Esophagus (tissue), 2 donors: ENCODE measurements at regions not wholly inside any gene's neighbourhood (a gene's known extent, or its start where the extent isn't known, plus 50 kb on each side); places are given as distances from the start of the nearest gene placed in this dataset.

Experiments used
- H3K27ac ChIP-seq, 2 donors: one replicate each; pipeline ENCODE4 v1.5.1; 2013; ENCODE audit warnings: low read depth in 2 of 2, mild to moderate bottlenecking in 2 of 2, inconsistent platforms in 1 of 2, low read length in 1 of 2, moderate library complexity in 1 of 2
- H3K27me3 ChIP-seq, 2 donors: one replicate each; pipeline ENCODE4 v1.6.1; 2013; ENCODE audit warnings: low read length in 2 of 2, control low read depth in 1 of 2, mild to moderate bottlenecking in 1 of 2; ENCODE audit not compliant: insufficient read depth in 2 of 2, control insufficient read depth in 1 of 2
- H3K36me3 ChIP-seq, 2 donors: one replicate each; pipeline ENCODE4 v1.6.1; 2013; ENCODE audit warnings: low read length in 1 of 2; ENCODE audit not compliant: control insufficient read depth in 2 of 2, insufficient read depth in 2 of 2
- H3K4me1 ChIP-seq, 2 donors: one replicate each; pipeline ENCODE4 v1.6.1; 2013; ENCODE audit warnings: low read length in 1 of 2; ENCODE audit not compliant: control insufficient read depth in 2 of 2, insufficient read depth in 2 of 2
- H3K4me3 ChIP-seq, 2 donors: one replicate each; pipeline ENCODE4 v1.5.1; 2013; ENCODE audit warnings: low read length in 2 of 2, mild to moderate bottlenecking in 2 of 2, low read depth in 1 of 2, moderate library complexity in 1 of 2
- H3K9me3 ChIP-seq, 2 donors: one replicate each; pipeline ENCODE4 v1.6.1; 2013; ENCODE audit warnings: mild to moderate bottlenecking in 2 of 2, low read depth in 1 of 2, low read length in 1 of 2, moderate library complexity in 1 of 2; ENCODE audit not compliant: control insufficient read depth in 2 of 2, insufficient read depth in 1 of 2
- WGBS, 2 donors: extraction: QIAGEN DNeasy Blood & Tissue Kit; methylation state at CpG; one replicate each; pipeline ENCODE4 v1.1.7; 2013; 5-methylcytosine and 5-hydroxymethylcytosine counted together
- donor health status: healthy with polysubstance abuse.
- donor health status: Bipolar disorder and iron deficiency.

DNA sequence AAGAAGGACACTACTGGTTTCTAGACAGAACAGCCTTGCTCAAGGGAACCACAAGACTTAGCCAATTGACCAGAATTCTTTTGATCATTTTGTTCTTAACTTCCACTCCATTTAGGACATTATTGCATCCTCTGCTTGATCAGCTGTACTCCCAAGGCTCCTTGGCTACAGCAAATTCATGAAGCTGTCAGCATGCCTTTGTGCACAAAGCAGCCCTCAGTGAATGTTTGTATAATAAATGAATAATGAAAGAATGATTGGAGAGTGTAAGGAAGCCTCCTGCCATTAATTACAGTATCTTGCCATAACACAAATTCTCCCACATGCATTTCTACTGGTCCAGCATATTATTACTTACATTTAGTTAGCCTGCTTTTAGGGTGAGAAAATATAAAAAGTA is 449.6 kb downstream of the SLCO4C1 start:
- Histone ChIP-seq H3K4me3 (no peak overlapping the region), H3K9me3 (no peaks in the 10 kb centered on the region), H3K4me1 (no peaks in the 10 kb centered on the region), H3K27me3 (no peaks in the 10 kb centered on the region), H3K27ac (no peak overlapping the region), H3K36me3 (no peaks in the 10 kb centered on the region)

DNA sequence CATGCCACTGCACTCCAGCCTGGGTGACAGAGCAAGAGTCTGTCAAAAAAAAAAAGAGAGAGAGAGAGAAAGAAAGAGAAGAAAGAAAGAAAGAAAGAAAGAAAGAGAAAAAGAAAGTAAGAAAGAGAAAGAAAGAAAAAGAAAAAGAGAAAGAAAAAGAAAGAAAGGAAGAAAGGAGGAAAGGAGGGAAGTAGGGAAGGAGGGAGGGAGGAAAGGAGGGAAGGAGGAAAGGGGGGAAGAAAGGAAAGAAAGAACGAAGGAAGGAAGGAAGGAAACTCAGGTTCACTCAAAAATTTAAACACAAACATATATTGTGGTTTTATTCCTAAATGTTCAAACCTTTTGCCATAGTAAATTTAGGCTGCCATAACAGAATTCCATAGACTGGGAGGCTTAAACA is 453.0 kb downstream of the SLCO4C1 start:
- Histone ChIP-seq H3K9me3 (no peaks in the 10 kb centered on the region), H3K4me3 (no peak overlapping the region), H3K4me1 (no peaks in the 10 kb centered on the region), H3K27me3 (no peaks in the 10 kb centered on the region), H3K27ac (no peak overlapping the region), H3K36me3 (no peaks in the 10 kb centered on the region)
- 77 to 88% methylated on average over 1 of the region's 1 CpG for WGBS, 2 donors

DNA sequence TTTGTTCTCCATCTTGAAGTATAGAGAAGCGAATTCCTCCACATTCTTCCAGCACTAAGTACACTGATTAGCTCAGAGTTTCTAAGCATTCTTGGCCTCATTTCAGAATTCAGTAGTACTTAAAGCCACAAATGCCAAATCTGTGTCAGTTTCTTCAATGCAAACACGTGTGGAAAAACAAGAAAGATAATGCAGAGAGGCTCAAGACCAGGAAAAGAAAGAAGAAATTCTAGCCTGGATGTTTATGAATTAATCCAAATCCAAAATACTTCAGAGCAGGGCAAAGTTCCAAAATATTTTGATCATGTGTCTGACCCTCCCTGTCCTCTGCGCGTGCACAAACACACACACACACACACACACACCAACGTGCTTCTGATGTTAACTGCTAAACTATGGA is 457.6 kb downstream of the SLCO4C1 start:
- Histone ChIP-seq H3K9me3 (no peaks in the 10 kb centered on the region), H3K4me3 (no peak overlapping the region), H3K27me3 (no peaks in the 10 kb centered on the region), H3K27ac (no peak overlapping the region), H3K4me1 (no peaks in the 10 kb centered on the region), H3K36me3 (no peaks in the 10 kb centered on the region)
- WGBS, 2 donors, result 30% methylated on average over 5 of the region's 5 CpGs

DNA sequence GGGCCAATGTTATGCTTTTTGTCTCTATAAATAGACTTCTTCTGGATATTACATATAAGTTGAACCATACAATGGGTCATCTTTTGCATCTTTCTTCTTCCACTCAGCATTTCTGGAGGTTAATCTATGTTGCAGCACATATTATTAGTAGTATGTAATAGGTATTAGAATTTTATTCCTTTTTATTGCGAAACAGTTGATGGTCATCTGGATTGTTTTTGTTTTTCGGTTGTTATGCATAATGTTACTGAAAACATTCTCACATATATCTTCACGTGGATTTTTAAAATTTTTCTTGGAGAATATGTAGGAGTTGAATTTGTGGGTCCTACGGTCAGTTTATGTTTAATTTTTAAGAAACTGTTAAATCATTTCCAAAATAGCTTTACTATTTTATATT is 466.8 kb downstream of the SLCO4C1 start:
- WGBS, 2 donors, result 57 to 60% methylated on average over 4 of the region's 4 CpGs
- Histone ChIP-seq H3K4me1 (no peaks in the 10 kb centered on the region), H3K36me3 (no peaks in the 10 kb centered on the region), H3K27ac (no peak overlapping the region), H3K4me3 (no peak overlapping the region), H3K27me3 (no peaks in the 10 kb centered on the region), H3K9me3 (no peaks in the 10 kb centered on the region)

DNA sequence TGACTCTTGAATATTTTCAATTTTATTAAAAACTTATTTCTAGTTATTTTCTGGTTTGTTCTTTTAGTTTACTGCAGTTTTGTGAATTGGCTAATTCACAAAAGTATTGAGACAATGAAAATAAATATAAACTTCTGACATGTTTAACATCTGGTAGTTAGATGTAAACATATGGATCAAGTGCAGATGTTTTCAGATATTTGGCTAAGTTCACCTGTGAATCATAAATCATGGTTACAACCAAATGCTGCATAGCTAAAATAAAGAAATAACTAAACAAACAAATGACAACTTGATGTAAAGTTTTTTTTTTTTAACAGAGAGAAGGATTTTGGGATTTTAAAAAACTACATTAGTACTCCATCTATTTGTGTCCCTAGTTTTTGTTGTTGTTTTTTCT is 484.6 kb downstream of the SLCO4C1 start:
- Histone ChIP-seq H3K36me3 (no peaks in the 10 kb centered on the region), H3K27ac (no peak overlapping the region), H3K9me3 (peaks cover 0 to 4% of the 10 kb centered on the region in 2 donors), H3K4me3 (no peak overlapping the region), H3K4me1 (no peaks in the 10 kb centered on the region), H3K27me3 (no peaks in the 10 kb centered on the region)

DNA sequence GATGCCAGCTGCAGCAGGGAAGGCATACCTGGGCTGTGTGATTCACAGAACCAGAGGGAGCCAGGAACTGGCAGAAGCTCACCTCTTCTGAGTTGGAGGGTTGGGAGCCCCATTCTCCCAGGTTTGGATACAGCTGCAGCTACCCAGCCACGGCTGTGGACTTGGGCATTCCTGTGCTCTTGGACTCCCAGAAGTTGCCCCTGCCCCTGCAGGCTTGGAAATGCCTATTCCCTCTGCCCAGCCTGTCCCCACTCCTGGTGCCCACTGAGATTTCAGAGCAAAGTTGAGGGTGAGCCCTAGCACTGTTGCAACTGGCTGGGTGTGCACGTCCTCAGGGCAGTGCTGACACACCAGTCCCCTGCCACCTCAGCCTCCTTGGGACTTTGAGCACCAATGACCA is 489.7 kb downstream of the SLCO4C1 start:
- no peaks in the 10 kb centered on the region for H3K36me3 ChIP-seq
- no peaks in the 10 kb centered on the region for H3K4me1 ChIP-seq
- H3K27ac ChIP-seq, result no peak overlapping the region
- H3K9me3 ChIP-seq, result peaks cover 0 to 4% of the 10 kb centered on the region in 2 donors
- no peaks in the 10 kb centered on the region for H3K27me3 ChIP-seq
- H3K4me3 ChIP-seq, result no peak overlapping the region
- WGBS, 2 donors, result 56 to 58% methylated on average over 2 of the region's 2 CpGs

DNA sequence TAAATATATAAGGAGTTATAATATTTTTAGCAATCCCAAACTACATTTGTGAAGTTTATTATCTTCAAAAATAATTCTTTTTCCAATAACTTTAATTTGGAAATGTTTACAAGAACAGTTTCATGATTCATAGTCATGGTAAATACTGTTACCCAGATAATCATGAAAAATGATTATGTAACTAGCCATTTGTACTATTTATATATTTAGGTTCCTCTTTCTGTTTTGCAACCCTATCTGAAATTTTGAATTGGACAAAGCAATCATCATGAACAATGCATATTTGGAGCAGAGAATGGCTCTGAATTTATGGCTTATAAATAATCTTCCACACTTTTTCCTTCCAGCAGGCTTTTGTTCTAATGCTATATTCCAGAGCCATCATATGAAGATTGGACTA is 499.7 kb downstream of the SLCO4C1 start:
- H3K4me3 ChIP-seq, result no peak overlapping the region
- no peaks in the 10 kb centered on the region for H3K27me3 ChIP-seq
- H3K9me3 ChIP-seq, result no peaks in the 10 kb centered on the region
- H3K36me3 ChIP-seq, result no peaks in the 10 kb centered on the region
- peaks cover 0 to 3% of the 10 kb centered on the region in 2 donors for H3K4me1 ChIP-seq
- H3K27ac ChIP-seq, result no peak overlapping the region

DNA sequence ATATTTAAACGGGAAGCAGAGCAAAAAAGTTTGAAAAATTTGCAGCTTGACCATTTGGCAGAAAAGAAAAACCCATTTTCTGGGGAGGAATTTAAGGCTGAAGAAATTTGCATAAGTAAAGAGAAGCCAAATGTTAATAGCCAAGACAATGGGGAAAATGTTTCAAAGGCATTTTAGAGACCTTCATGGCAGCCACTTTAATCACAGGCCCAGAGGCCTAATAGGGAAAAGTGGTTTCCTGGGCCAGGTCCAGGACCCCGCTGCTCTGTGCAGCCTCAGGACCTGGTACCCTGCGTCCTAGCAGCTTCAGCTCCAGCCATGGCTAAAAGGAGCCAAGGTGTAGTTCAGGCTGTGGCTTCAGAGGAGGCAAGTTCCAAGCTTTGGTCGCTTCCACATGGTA is 507.3 kb downstream of the SLCO4C1 start:
- no peaks in the 10 kb centered on the region for H3K27me3 ChIP-seq
- H3K4me1 ChIP-seq, result peaks cover 0 to 3% of the 10 kb centered on the region in 2 donors
- H3K36me3 ChIP-seq, result no peaks in the 10 kb centered on the region
- WGBS, 2 donors, result 69 to 79% methylated on average over 4 of the region's 4 CpGs
- no peak overlapping the region for H3K4me3 ChIP-seq
- H3K27ac ChIP-seq, result no peak overlapping the region
- H3K9me3 ChIP-seq, result peaks cover 0 to under 1% of the 10 kb centered on the region in 2 donors

DNA sequence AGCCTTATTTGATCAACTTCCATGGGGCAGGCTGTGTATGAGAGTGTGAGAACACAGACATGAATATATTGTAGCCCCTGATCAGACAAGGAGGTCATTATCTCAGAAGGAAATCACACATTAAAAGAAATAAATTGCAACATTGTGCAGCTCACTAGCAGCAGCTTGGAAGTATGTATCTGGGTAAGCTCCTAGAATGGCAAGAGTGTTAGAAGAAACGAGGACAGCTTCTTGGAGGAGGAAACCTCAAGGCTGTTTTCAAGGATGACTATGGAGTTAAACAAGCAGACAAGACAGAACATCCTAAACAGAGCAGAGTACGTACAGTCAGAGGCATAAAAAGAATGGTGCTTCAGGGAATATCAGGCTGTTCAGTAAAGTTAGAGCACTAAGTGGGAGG is 511.0 kb downstream of the SLCO4C1 start:
- no peaks in the 10 kb centered on the region for H3K27me3 ChIP-seq
- 61 to 67% methylated on average over 2 of the region's 2 CpGs for WGBS, 2 donors
- peaks cover 0 to 5% of the 10 kb centered on the region in 2 donors for H3K9me3 ChIP-seq
- no peak overlapping the region for H3K4me3 ChIP-seq
- H3K4me1 ChIP-seq, result no peaks in the 10 kb centered on the region
- H3K27ac ChIP-seq, result no peak overlapping the region
- H3K36me3 ChIP-seq, result no peaks in the 10 kb centered on the region

DNA sequence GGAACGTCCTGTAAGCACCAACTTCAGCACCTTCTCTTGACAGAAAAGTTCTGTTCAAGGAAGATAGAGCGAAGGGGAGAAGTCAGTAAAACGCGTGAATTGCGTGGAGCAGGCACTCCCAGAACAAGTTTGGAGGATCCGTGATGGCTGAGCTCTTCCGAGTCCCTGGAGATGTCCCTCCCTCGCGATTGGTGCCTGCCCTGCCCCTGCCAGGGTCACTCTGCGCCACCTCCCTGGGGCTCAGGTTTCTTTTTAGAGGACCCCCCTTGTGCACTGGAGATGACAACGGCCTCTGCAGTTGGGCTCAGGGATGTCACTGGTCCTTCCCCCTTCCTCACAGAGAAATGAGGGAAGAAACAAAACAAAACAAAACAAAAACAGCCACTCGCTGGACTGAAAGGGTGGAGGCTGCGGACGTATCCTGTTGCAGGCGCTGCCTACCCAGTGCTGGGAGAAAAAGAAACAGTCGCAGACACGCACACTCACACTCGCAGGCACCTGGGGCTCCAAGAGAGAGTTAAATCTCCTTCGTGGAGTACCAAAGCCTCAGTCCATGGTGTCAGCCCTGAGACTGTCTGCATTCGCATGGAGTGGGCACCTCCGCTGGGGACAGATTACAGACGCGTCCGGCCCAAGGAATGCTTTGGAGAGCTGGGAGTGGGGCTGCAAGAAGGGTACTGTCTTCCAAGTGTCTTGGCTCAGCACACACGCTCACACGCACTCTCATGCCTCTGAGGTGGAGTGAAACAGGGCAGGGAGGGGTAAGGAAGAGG is 512.7 kb downstream of the SLCO4C1 start:
- H3K27ac ChIP-seq, result no peak overlapping the region
- no peaks in the 10 kb centered on the region for H3K27me3 ChIP-seq
- peaks cover 0 to 5% of the 10 kb centered on the region in 2 donors for H3K9me3 ChIP-seq
- H3K4me3 ChIP-seq, result peak overlapping the region; percentile 34 to 47
- WGBS, 2 donors, result 37 to 42% methylated on average over 26 of the region's 26 CpGs
- no peaks in the 10 kb centered on the region for H3K36me3 ChIP-seq
- no peaks in the 10 kb centered on the region for H3K4me1 ChIP-seq
